KOPT-K1 (cell line): ENCODE measurements at regions not wholly inside any gene's neighbourhood (a gene's known extent, or its start where the extent isn't known, plus 50 kb on each side); places are given as distances from the start of the nearest gene placed in this dataset.
"Not testable (repeated sequence)": the region's sequence is repeated elsewhere in the genome, so short reads cannot be mapped to it uniquely, and the experiment has no call there.

Experiments used
- H3K27ac ChIP-seq: fragments of 200-600 bp; sonication (generic); 2 replicates; pipeline ENCODE4 v1.5.1; 2016; ENCODE audit warnings: antibody characterized with exemption, mild to moderate bottlenecking, low read depth, low read length; ENCODE audit not compliant: poor library complexity, severe bottlenecking
- H3K36me3 ChIP-seq: fragments of 200-600 bp; sonication (generic); 2 replicates; pipeline ENCODE4 v1.5.1; 2017; ENCODE audit warnings: antibody characterized with exemption, mild to moderate bottlenecking, low read length, moderate library complexity; ENCODE audit not compliant: insufficient read depth
- H3K9me3 ChIP-seq: fragments of 200-600 bp; sonication (generic); 2 replicates; pipeline ENCODE4 v1.5.1; 2017; ENCODE audit warnings: antibody characterized with exemption, low read length, mild to moderate bottlenecking; ENCODE audit not compliant: insufficient read depth, poor library complexity, severe bottlenecking

DNA sequence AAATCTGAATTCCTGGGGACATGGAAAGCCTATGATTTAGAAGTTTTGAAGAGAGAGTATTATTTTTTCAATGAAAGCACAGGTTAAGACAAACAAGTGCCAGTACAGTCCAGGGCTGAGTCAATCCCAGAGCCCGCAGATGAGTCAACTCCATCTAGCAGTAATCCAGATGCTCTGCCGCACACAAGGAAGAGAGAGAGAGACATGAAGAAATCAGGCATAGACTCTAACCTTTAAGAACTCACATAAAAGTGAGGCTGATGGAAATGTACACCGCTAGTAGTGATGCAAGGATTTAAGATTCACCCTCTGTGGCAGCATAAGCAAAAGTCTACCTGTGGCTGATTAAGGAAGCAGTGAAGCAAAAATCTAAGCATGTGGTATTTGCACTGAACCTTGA, 651.5 kb downstream of the TNS3 start:
- Histone ChIP-seq H3K9me3 (no peaks in the 10 kb centered on the region), H3K36me3 (no peaks in the 10 kb centered on the region), H3K27ac (no peak overlapping the region)

DNA sequence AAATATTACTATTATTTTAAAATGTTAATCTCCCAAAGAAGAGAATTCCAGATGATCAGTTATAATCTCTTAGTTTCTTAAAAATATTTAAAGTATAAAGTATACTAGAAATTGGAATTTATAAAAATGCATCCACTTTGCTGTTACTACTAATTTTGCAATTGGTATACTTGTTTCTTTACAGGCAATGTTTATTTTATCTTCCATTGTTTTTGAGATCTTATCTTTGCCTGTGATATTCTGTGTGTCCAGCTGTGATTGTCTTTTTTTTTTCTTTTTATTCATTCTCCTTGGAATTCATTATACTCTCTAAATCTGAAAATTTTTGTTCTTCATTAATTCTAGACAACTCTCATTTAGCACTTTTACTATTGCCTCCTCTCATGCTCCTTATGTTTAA, 652.6 kb downstream of the TNS3 start:
- no peaks in the 10 kb centered on the region for H3K36me3 ChIP-seq
- H3K9me3 ChIP-seq, result no peaks in the 10 kb centered on the region
- no peak overlapping the region for H3K27ac ChIP-seq

DNA sequence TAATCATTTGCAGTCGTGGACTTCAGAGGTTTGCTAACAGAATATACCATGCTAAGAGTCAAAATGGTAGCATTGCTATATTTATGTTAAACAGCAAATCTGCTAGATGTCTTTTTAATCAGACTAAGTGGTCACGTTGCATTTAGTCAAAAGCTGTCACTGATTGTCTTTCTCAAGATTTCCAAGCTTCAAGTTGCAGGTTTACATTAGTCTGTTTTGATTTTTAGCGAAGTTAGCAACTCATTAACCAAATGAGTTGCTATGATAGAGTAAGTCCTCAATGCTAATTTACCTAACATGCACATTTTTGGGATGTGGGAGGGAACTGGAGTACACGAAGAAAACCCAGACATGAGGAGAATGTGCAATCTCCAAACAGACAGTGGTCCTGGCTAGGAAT, 653.2 kb downstream of the TNS3 start:
- H3K9me3 ChIP-seq, result no peaks in the 10 kb centered on the region
- no peaks in the 10 kb centered on the region for H3K36me3 ChIP-seq
- no peak overlapping the region for H3K27ac ChIP-seq

DNA sequence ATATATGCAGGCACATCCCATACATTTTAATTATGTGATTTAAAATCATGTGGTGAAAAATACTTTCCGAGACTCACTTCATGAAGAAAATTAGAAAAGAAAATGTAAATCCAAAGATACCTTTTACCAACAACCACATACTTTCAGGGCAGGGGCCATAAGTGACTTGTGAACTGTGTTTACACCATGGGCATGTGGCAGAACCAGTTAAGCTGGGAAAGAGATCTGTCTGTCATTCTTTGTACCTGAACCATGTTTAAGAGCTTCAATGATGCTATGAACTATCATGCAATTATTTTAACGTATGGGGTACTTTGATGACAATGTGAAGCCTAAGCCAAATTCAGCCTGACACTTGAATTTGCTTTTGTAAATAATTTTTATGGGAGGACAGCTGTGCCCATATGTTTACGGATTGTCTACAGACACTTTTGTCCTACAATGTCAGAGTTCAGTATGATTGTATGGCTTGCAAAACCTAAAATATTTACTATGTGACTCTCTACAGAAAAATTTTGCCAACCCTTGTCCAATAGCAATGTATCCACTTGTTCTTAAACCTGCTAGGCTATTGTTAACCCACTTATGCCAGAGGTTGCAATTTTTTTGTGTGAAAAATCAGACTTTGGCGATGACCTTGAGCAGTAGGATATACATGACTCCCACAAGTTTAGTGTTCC, 654.6 kb downstream of the TNS3 start:
- Histone ChIP-seq H3K9me3 (no peaks in the 10 kb centered on the region), H3K36me3 (no peaks in the 10 kb centered on the region), H3K27ac (no peak overlapping the region)

DNA sequence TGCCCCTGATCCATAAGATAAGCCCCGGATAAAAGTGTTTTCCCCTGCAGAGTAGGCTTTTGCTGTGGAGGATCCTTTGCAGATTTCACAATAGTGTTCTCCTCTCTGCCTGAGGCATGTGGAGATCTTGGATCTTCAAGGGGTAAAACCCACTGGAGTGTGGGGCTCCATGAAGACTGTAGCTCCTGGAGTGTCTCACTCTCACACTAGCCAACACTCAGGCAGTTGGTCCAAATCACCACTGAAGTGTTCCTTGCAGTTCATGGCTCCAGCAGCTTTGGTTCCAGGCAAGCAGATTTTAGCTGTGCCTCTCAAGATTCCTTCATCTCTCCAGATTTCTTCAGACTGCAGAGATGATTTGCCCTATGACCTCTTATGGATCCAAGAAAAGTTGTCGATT, 665.3 kb downstream of the TNS3 start:
- H3K36me3 ChIP-seq, result no peaks in the 10 kb centered on the region
- no peaks in the 10 kb centered on the region for H3K9me3 ChIP-seq
- H3K27ac ChIP-seq, result no peak overlapping the region

DNA sequence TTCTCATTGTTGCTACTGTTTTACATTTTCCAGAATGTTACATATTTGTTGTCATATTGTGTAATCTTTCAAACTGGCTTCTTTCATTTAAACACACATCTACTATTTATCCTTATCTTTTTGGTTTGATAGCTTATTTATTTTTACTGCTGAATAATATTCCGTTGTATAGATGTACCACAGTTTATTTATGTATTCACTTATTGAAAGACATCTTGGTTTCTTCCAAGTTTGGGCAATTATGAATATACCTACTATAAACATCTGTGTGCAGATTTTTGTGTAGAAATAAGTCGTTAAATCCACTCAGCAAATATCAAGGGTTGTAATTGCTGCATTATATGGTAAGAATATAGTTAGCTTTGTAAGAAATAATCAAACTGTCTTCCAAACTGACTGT, 669.2 kb downstream of the TNS3 start:
- Histone ChIP-seq H3K36me3 (no peaks in the 10 kb centered on the region), H3K9me3 (no peaks in the 10 kb centered on the region), H3K27ac (no peak overlapping the region)

DNA sequence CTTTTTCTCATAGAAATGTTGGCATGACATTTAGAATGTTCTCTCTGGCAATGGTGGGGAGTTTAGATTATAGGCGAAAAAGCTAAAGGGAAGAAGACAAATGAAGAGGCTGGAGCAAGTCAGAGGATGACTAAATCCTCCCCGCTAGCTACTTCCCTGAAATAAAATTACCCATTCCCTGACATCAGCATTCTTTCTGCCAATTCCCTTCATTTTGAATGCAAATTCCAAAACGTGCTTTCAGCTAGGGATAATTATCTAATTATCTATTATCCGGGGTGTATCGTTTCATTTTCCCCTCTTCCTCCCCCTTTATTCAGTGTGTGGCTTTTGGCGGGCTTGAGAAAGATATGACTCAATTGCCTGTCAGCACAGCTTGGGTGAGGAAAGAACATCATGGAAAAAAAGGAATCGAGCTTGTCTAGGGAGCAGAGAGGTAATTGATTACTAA, 672.3 kb downstream of the TNS3 start:
- H3K9me3 ChIP-seq, result no peaks in the 10 kb centered on the region
- no peaks in the 10 kb centered on the region for H3K36me3 ChIP-seq
- no peak overlapping the region for H3K27ac ChIP-seq

DNA sequence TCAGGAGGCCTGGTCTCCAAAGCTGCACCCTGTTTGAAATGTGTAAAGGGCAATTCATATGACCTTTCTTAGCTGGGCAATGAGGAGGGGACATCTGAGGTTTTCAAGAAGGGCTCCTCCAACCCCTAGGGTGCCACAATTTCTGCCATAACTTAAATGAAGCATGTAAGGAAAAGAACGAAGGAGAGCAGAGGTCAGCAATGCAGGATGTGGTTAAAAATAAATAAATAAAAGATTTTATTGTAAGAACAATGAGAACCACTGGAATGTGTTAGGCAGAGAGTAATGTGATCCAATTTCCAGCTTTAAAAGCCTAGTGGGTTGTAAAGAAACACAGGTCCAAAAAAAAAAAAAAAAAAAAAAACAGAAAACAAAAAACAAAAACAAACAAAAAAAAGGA, 673.1 kb downstream of the TNS3 start:
- H3K36me3 ChIP-seq, result no peaks in the 10 kb centered on the region
- H3K27ac ChIP-seq, result no peak overlapping the region
- H3K9me3 ChIP-seq, result no peaks in the 10 kb centered on the region

DNA sequence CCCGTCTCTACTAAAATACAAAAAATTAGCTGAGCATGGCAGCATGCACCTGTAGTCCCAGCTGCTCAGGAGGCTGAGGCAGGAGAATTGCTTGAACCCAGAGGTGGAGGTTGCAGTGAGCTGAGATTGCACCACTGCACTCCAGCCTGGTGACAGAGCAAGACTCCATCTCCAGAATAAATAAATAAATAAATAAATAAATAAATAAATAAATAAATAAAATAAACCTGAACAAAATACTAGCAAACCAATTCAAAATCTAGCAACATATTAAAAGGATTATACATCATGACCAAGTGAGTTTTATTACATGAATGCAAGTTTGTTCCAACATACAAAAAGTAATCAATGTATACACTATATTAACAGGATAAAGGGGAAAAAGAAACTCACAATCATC, 677.4 kb downstream of the TNS3 start:
- H3K27ac ChIP-seq, H3K9me3 ChIP-seq, H3K36me3 ChIP-seq: not testable (repeated sequence)

DNA sequence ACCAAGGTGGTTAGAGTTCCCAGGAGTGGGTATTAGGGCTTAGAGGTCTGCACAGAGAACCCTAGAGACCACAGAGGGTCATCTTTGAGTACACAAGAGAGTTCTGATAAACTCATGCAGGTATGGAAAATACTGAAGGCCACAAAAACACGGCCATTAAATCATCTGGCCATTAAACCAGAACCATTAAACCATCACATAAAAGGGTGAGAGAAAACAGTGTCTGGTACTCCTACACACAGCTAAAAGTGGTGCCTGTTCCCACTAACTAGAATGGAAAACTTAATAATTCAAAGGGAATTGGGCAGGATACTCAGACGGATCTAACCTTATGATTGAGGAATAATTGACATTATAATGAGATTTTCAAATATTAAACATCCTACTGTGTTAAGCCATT, 679.4 kb downstream of the TNS3 start:
- Histone ChIP-seq H3K27ac (no peak overlapping the region), H3K36me3 (no peaks in the 10 kb centered on the region), H3K9me3 (no peaks in the 10 kb centered on the region)

DNA sequence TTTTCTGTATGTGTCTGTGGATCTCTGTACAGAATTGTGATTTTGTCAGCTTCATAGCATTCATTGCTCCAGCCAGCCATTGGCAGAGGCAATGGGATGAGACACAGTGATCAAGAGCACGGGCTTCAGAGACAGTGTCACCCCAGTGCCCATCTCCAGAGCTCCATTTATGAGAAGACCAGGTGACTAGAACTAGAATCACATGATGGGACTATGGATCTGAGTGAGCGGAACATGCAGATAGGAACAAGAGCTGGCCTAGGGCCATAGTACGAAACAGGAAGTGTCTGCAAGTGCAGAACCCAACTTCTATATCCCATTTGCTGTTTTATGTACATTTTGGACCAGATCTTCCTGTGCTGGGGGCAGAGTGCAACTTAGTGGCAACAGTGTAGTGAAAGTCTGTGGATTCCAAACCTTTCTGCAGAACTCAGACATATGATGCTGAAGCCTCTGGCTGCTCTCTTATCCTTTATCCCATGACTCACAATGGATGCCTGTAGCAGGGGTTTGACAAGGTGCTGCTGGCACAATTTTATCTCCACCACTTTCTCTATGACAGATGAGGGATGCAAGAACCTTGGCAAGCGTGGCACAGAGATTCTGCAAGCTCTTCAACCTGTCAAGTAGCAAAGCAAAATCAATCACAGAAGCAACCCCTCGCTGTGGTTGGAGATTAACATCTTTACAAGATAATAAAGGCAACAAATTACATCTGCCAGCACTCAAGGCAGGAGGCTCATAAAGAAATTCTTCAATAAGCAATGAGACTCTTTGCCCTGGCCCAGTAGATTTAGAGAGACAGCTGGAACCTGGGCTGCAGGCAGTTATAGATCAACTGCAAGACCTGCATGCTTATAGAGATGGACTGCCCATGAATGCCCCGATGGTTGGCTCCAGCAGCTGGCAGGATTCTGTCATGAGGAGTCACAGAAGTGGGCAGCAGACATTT, 681.3 kb downstream of the TNS3 start:
- H3K27ac ChIP-seq, result no peak overlapping the region
- no peaks in the 10 kb centered on the region for H3K36me3 ChIP-seq
- no peaks in the 10 kb centered on the region for H3K9me3 ChIP-seq

DNA sequence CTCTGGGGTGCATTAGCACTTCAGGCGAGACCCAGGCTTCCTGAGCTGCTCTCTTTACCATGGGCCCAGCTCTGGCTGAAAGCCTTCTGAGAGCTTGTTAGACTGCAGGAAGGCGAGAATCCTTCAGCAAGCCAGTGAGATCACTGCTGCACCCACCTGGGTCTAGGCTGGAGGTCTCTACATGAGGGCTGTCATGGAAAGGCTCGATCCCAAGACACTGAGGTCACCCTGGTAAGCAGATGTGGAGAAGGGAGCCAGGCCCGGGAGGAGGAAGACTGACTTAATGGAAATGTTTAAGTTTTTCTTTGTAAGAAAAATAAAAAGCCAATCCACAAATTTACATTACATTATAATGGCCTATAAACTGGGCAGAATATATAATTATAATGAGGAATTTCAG, 684.5 kb downstream of the TNS3 start:
- no peaks in the 10 kb centered on the region for H3K9me3 ChIP-seq
- no peak overlapping the region for H3K27ac ChIP-seq
- no peaks in the 10 kb centered on the region for H3K36me3 ChIP-seq

DNA sequence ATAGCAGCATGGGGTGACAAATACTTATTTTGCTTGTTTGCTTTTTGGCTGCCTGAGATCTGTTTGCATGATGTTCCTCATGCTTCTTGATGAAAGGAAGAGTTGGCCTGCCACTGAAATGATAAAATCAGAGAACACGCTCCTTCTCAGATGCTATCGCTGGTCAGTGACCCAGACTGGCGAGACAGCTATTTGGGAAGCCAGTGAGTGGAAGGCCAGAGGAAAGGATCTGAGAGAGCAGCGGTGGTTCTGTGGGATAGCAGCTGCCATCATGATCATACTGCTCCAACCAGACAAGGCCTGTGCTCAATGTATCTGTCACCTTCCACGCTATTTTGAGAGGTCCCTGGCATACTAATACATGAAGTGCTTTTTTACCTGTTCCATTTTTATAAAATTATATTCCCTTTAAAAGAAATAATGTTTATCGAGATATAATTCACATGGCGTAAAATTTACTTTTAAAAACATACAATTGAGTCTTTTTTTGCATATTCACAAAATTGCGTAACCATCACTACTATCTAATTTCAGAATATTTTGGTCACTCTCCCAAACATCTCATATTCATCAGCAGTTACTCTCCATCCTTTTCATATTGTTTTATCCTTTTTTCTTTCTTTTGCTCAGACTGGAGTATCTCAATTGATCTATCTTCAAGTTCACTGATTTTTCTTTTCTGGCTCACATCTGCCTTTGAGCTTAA, 695.1 kb downstream of the TNS3 start:
- Histone ChIP-seq H3K36me3 (no peaks in the 10 kb centered on the region), H3K9me3 (no peaks in the 10 kb centered on the region), H3K27ac (no peak overlapping the region)

DNA sequence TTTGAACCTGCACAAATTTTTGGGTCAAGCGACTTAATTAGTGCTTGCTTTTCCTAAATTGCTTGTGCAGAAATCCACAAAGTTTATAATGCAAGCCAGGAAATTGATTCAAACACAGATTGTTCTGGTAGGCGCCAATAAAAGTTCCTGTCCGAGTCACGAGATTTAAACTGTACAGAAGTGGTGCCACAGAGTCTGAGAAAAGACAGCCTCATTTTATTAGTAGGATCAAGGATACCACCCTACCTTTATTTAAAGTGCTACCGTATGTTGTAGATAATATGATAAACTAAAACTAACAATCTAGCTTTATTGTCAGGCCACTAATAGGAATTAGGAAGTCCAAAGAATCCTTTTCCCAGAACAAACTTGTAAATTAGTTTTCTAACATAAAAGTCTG, 696.7 kb downstream of the TNS3 start:
- Histone ChIP-seq H3K36me3 (no peaks in the 10 kb centered on the region), H3K27ac (no peak overlapping the region), H3K9me3 (no peaks in the 10 kb centered on the region)

DNA sequence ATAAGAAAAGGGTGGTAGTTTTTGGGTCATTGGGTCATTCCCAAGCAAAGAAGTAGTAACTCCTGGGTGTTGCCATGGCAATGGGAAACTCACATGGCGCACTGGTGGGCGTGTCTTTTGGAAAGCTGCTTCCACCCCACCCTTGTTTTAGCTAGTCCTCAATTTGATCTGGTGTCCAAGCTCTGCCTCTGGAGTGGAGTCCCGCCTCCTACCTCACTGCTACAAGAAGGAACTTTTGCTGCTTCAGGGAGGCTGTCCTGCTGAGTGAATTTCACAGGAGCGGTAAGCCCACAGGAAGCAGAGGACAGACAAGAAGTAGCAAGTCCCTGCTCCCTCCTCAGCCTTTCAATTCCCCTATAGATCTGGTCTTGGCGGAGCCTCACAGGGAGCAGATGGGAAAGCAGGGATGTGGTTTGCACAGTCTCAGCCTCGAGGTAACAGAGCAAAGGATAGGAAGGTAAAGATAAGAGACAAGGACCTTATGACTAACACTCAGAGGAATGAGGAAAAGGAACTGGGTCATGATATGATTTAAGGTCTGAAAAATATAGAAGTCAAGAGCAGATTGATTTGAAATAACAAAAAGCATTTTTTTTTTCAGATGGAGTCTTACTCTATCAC, 700.3 kb downstream of the TNS3 start:
- Histone ChIP-seq H3K27ac (no peak overlapping the region), H3K36me3 (no peaks in the 10 kb centered on the region), H3K9me3 (no peaks in the 10 kb centered on the region)
